UCSD-AML1 (cell line): ENCODE measurements at regions not wholly inside any gene's neighbourhood (a gene's known extent, or its start where the extent isn't known, plus 50 kb on each side); places are given as distances from the start of the nearest gene placed in this dataset.

ENCODE experiments used
- DNase-seq: peaks from one replicate; lab custom pipeline; 2025; ENCODE audit not compliant: unreplicated experiment; lab: John Stamatoyannopoulos, UW

DNA sequence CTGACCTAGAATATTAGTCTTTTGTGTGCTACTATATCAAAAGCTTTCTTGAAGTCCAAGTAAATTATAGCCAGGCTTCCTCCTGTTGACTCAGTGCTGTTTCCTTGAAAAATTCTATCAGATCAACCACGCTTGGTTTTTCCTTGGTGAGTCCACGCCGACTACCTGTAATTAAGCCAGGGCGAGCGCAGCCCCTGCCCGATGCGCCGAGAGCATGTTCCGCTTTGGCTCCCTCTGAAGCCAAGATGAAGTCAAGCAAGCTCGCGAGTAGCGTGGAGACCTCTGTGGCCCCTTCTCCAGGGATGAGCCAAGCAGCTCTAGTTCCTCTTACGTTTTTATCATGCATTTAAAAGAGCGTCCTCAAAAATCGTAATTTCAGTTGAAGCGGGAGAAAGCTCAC is 641.2 kb downstream of the CDH26 start:
- no peak for DNase-seq

DNA sequence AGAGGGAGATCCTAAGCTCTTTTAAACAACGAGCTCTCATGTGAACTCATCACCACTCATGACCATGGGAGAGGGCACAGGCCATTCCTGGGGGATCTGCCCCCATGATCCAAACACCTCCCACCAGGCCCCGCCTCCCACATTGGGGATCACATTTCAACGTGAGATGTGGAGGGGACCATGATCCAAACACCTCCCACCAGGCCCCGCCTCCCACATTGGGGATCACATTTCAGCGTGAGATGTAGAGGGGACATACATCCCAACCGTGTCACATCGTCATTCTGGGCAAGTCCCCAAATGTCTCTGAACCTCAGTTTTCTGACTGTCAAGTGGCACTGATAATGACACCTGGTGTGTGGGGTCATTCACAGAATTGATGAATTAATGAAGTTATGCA is 641.8 kb downstream of the CDH26 start:
- no peak for DNase-seq

DNA sequence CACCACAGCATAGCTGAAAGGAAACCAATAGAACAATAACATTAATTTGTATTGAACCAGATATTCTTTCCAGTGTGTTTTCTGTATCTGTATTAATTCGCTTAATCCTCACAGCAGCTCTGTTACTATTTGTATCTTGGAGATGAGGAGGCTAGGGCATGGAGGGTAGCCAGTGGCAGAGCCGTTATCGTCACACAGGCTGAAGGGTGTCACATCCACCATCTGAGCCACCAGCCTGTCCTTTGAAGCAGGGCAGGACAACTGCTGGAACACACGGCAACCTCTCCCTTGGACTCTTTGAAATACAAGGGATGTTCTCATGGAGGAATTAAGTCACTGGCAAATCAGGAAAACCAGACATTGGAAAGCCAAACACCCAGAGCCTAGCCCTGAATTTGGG is 628.0 kb upstream of the CDH4 start:
- no peak for DNase-seq

DNA sequence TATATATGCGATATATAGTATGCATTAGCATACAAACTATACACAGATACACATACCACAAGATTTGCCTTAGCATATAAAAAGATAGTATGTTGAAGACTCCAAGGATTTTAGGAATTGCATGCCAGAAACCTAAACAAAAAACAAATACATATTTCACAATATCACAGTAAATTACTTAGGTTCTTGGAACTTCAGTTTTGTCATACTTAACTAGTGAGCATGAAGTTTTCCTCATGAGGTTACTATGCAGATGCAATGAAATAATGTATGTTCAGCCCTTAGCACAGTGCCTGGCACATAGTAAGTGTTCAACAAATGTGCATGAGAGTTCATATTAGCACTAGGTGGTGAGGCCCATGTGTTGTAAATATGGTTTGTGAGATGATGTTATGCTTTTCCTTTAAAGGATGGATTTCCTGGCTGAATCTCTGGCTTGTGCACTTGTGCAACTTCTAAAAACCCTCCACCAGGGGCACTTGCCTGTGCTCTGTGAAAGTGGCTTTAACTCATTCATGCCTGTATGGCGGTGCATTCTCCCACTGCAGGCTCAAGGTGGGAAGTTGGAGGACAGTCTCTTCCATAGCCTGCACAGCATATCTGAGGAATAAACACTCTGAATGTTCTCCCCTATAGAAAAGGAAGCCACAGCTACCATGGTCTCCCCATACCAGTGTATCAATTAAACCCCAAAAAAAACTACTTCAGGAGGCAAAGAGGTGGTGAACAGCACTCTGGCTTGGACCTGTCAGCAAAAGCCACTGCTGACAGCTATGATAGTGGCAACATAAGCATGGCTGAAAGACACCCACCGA is 624.1 kb upstream of the CDH4 start:
- no peak for DNase-seq

DNA sequence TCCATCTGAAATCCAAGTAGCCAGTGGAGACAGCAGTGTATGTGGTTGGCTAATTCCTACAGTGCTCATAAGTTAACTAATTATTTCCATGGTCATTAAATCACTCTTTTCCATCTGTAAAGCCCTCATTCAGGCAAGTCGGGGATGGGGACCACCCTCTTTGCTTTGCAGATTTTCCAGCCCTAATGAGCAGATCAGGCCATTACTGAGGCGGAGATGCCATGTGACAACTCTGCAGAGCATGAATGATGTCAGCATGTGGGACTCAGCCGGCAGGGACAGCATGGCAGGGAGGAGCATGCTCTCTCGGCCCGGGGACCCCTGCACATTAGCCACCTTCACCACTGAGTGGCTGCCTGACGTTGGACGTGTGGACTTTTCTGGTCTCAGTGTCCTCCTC is 623.3 kb upstream of the CDH4 start:
- DNase-seq = no peak

DNA sequence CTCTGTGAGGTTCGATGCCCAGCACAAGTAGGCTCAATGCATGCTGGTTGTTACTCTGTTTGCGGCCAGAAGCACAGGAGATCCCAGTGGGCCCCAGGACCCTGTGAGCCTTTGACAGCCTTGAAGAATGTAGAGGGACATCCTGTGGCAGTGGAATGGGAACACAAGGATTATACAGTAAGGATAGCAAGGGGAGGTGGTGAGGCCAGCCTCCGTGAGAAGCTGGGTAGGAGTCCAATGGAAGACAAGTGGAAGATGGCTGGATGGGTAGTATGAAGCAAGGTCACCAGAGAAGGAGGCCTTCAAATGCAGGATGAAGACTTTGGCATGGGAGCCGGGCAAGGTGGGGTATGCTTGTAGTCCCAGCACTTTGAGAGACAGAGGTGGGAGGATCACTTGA is 622.9 kb upstream of the CDH4 start:
- DNase-seq = no peak

DNA sequence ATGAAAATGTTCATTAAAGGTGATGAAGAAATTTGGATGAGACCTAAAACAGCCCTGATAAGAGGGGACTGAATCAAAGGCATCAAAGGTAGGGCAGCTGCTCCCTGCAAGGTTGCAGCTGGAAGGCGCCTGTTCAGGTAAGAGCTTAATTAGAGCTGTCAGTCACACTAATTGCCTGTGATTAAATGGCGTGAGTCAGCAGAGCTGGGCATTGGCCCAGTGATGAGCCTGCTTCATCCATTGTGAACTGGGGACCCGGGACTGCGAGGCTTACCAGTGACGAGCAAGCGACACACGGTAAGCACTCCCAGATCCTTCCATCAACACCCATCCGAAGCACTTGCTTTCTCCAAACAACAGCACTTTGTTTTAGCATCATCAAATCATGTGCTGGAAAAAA is 621.5 kb upstream of the CDH4 start:
- no peak for DNase-seq

DNA sequence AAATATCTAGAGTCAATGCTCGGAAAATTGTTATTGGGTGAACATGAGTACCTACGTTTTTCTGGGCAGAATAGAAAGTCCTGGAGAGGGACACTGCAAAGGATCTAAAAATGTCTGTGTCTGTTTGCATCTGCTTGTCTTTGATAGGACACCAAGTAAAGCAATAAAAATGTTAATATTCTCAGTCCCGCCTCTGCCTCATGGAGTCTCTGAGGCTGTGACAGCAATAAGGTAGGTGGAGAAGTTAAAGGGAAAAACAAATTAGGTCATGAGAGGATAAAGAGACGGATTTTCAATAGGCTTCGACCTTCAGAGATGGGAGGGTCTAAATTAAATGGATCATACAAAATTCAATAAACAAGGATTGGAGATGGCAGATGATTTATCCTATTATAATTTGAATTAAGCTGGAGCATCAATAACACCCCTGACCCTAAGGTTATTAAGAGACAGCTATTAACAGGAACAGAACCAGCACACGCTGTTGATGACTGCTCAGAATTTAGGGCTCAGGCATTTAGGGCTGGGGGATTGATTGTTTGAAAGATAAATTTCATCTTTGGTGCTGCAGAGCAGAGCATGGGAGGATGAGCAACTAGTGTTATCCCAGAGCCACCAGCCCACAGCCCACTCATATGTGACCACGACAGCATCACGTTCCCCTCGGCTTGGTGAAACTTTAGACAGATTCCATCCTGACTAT is 620.3 kb upstream of the CDH4 start:
- no peak for DNase-seq

DNA sequence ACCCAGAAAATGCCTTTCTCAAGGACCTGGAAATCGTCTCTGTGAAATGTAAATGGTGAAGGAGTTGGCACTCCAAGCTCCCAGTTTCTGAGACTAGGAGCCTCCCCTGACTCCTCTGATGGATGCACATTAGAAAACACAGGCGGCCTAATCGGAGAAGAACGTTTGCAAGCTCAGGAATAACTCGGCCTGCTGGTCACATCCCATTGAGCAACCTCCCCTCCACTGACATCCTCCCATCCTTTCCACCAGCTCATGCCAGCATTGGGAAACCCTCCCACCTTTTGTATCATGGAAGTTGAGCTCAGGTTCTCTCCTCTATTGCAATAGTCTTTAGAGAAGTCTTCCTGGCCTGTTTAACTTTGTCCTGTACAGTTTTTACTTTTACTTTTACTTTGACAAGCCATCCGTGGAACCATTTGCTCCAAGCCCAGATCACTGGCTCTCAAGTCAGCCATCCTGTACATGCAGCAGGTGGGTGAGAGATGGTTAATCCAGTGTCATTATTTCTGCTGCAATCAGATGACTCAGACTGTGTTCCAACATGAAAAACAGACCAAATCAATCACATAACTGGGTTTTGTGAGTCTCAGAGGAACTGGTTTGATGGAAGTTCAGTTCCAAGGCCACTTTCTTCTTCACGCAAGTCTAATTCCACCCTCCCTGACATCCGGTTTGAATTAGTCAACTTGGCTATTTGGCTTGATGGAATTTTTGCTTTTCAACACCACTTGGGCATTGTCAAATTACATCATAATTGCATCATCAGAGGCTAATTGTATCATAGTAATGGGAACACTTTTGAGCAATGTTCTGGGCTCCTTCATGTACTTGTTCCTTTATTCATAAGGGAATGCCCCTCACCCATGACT is 619.4 kb upstream of the CDH4 start:
- DNase-seq = no peak

DNA sequence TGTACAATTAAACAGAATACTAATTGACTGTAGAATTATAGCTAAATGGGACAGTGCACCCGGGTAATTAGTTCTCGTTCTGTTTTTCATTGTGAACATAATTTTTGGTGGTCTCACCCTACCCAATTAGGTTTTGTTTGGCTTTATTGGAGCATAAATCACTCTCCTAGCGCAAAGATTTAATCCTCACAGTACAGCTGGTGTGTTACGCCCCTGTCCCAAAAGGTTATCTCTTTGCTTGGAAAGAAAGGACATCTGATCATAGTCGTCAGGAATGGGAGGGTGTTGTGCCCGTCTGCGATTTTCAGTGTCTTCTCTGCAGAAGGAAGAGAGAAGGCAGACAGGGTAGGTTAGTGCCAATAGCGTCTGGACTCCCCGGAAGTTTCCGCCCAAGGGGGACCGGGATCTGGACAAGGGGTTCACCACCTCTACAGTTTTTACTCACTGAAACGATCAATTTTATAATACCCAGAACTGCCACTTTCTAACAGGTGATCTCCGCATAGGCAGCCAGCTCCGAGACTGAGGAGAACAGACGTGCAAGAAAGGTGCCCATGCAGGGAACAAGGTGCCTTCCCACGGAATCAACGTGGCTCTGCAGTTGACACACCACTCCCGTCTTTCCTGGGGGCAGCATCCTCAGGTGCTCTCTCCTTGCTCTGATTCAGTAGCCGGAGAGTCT is 617.4 kb upstream of the CDH4 start:
- no peak for DNase-seq

DNA sequence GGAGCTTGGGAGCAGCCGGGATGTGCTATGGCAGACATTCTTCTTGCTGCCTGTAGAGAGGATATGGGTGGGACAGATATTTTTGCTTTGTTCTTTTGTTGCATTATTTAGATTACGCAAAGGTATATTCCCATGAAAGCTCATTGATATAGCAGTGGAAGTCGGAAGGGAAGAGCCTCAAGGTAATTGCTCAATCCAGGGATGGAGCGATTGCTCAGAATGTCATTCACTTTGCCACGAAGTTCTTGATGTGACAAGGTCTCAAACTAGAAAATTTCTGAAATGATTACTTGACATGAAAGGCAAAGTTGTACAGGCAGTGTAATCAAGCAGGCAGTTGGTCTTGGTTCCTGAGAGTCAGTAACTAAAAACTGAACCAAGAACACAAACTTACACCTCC is 615.6 kb upstream of the CDH4 start:
- DNase-seq = no peak

DNA sequence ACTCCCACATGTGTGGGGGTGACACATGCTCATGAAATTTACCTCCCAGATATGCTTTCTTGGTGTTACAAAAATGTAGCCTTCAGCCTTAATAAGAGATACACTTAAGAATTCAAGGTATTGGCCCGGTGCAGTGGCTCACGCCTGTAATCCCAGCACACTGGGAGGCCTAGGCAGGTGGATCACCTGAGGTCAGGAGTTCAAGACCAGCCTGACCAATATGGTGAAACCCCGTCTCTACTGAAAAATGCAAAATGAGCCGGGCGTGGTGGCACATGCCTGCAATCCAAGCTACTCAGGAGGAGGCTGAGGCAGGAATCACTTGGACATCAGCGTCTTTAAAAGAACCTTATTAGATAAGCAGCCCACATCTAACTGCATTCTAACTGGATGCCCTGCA is 614.3 kb upstream of the CDH4 start:
- DNase-seq = no peak

DNA sequence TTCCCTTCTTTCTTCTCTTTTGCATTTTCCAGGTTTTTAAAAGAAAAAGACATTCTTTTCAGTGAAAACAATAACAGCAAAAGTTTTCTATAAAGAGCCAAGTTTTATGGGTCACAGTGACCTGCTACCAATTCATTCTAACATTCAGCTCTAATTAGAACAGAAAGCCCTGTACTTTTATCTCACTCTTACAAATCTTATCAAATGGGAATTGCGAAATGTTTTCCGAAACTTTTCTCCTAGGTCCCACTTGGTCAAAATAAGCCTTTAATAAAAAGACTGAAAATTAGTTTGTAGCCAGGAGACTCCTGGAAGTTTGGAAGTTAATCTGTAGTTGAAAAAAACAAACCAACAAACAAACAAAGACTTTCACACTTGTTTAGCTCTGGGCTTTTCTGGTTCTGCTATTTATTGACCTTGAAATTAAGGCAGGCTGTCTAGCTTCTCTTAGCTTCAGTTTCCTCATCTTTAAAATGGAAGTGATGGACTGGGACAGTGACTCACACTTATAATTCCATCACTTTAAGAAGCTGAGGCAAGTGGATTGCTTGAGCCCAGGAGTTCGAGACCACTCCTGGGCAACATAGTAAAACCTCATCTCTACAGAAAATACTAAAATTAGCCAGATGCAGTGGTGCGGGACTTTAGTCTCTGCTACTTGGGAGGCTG is 613.5 kb upstream of the CDH4 start:
- no peak for DNase-seq

DNA sequence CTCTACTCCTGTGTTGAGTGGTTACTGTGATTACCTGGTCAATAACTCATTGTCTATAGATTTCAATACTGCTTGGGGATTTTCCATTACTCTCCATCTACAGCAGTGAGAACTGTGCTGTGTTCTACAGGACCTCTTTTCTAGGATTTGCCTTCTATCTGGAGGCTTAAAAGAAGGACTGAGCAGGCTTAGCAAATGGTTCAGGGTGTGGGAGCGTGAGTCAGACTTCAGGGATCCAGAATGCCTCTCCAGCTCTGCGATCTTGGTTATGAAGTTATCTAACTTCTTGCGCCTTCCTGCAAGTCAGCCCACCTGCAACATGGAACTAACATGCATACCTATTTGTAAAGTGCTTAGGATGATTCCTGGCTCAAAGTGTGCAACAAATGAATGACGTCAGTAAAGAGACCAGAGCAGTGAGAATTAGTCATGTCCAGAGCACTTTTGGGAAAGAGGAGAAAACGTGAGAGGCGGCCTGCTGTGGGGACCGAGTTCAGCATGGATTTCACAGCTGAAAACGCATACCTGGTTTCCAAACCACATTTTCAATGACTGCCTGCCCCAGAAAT is 610.1 kb upstream of the CDH4 start:
- no peak for DNase-seq

DNA sequence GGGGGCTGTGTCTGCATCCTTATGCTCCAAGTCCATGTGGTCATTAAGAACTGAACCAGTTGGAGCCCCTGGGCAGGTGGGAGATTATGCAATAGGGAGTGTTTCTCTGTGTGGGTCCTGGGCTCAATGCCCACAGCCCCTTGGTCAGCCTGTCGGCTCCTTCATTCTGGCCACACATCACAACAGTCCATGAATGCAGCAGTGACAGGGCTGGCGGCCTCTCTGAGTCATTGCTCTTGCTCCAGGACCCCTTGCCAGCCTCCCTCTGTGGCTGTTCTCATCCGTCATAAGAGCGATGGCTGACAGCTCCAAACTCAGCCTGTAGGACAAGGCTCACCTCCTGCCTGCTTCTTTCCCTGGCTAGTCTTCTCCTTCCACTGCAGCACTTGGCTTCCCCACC is 609.5 kb upstream of the CDH4 start:
- DNase-seq = no peak

DNA sequence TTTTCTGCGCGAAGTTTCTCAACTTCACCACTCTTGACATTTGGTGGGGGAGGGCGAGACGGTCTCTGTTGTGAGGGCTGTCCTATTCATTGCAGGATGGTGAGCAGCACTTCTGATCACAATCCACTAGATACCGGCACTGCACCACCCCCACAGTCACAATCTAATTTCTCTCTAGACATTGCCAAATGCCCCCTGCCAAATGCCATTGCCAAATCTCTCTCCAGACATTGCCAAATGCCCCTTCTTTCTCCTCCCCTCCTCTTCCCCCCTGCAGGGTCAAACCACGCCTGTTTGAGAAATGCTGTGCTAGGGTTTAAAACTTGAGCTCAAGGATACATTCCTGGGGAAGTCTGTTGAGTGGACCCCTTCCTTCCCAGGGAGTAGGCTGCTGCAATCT is 603.5 kb upstream of the CDH4 start:
- no peak for DNase-seq

DNA sequence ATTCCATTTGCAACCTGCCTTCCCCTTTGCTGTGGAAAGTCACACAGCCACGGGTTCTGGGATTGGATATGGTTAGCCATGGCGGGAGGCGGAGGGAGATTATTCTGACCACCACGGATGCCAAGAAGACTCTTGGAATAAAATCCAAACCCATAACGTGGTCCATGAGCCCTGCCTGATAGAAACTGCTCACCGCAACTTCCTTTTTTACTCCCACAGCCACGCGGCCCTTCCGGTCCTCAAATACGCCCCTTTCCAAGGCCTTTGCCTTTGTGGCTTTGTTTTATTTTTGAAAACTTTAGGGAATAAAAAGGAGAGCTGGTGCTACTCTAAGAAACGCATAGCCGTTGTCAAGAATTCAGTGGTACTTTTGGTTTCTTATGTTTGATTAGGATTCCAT is 602.5 kb upstream of the CDH4 start:
- peak; percentile 25 for DNase-seq

DNA sequence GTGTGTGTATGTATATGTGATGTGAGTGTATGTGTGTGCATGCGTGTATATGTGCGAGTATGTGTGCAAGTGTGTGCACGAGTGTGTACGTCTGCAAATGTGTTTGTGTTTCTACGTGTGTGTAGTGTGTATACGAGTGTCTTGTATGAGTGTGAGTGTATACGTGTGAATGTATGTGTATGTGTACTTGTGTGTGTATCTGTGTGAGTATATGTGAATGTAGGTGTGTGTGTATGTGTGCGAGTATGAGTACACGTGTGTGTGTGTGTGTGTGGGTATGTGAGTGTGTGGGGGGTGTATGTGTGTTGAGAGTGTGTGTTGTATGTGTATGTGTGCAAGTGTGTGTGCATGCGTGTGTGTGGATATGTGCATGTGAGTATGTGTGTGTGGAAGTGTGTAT is 602.0 kb upstream of the CDH4 start:
- DNase-seq = no peak

DNA sequence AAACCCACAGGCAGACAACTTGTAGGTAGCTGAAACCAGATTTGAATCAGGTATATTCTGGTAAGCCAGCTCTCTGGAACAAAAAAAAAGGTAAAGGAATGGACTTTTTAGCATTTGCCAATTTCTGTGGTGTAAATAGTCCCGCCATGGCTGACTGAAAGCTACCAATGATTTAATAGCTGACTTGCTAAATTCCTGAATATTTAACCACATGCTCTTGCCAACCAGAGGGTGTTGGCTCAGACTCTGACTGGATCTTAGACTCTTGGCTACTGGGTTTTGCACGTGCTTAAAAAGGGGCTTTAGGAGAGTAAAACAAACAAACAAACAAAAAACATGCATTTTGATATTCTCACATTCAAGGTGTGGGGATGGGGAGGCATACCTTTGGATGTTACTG is 600.0 kb upstream of the CDH4 start:
- no peak for DNase-seq

DNA sequence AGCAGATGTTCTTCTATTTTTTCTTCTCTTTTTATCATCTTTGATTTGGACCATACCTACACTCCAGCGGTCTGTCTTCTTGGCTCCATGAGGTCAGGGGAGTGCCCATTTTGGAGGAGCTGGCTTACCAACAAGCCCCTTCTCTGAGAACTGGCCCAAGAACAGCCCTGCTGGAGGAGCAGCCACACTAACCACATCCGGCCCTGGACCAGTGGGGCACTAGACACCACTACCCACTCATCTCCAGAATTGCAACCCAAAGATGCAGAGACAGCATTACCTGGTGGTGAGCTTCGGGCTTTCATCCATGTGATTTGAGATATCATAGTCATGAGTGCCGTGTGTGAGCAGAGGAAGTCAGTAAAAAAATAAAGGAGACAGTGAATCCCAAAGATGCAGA is 599.4 kb upstream of the CDH4 start:
- no peak for DNase-seq
